OCI-LY3 (cell line): ENCODE measurements at regions not wholly inside any gene's neighbourhood (a gene's known extent, or its start where the extent isn't known, plus 50 kb on each side); places are given as distances from the start of the nearest gene placed in this dataset.

Experiments
- H2AFZ ChIP-seq: fragments of 200-600, 300-600 bp; shearing (Covaris generic); 2 replicates; pipeline ENCODE4 v1.6.0; 2014; ENCODE audit warnings: antibody characterized with exemption, low read depth, low read length
- H3K27ac ChIP-seq: fragments of 200-600, 300-600 bp; sonication (generic); 2 replicates; pipeline ENCODE4 v1.5.1; 2014; ENCODE audit warnings: mild to moderate bottlenecking, low read length, moderate library complexity, mixed read lengths
- H3K27me3 ChIP-seq: fragments of 200-600, 300-600 bp; sonication (generic); 2 replicates; pipeline ENCODE4 v1.6.1; 2014; ENCODE audit warnings: low read depth, low read length, mixed read lengths
- H3K36me3 ChIP-seq: fragments of 200-600, 300-600 bp; sonication (generic); replicated peaks from 2 replicates; pipeline ENCODE3; 2014; ENCODE audit warnings: low read depth, low read length, mixed read lengths
- H3K4me1 ChIP-seq: fragments of 300-600, 200-600 bp; sonication (generic); 2 replicates; pipeline ENCODE4 v1.6.1; 2014; ENCODE audit warnings: low read length, mixed read lengths
- H3K4me2 ChIP-seq: fragments of 200-600, 300-600 bp; sonication (generic); 2 replicates; pipeline ENCODE4 v1.6.1; 2014; ENCODE audit warnings: low read length, mixed read lengths
- H3K4me3 ChIP-seq: fragments of 300-600, 200-600 bp; sonication (generic); 2 replicates; pipeline ENCODE4 v1.5.1; 2014; ENCODE audit warnings: antibody characterized with exemption, mild to moderate bottlenecking, low read length, moderate library complexity
- H3K79me2 ChIP-seq: fragments of 300-600, 200-600 bp; shearing (Covaris generic); 2 replicates; pipeline ENCODE4 v1.6.1; 2014; ENCODE audit warnings: mild to moderate bottlenecking, low read length, mixed read lengths
- H3K9ac ChIP-seq: fragments of 300-600, 200-600 bp; shearing (Covaris generic); 2 replicates; pipeline ENCODE4 v1.6.0; 2014; ENCODE audit warnings: mild to moderate bottlenecking, low read length, moderate library complexity
- H3K9me3 ChIP-seq: fragments of 200-600, 300-600 bp; shearing (Covaris generic); 2 replicates; pipeline ENCODE4 v1.6.1; 2014; ENCODE audit warnings: low read length, mixed read lengths; ENCODE audit not compliant: insufficient read depth
- H4K20me1 ChIP-seq: fragments of 200-600, 300-600 bp; sonication (generic); 2 replicates; pipeline ENCODE4 v1.6.1; 2016; ENCODE audit warnings: low read length, mixed read lengths; ENCODE audit not compliant: insufficient read depth
- CTCF ChIP-seq: fragments of 200-600, 300-600 bp; sonication (generic); IDR thresholded peaks from 2 replicates; pipeline ENCODE4 v1.5.1; 2014; ENCODE audit warnings: antibody characterized with exemption, low read length, low read depth
- EZH2phosphoT487 ChIP-seq: fragments of 200-600 bp; shearing (Covaris generic); IDR thresholded peaks from 2 replicates; pipeline ENCODE4 v1.6.1; 2018; ENCODE audit warnings: antibody characterized with exemption, mixed run types, low read depth

GRCh38 chr20:59435518-59435917 lies 135.1 kb downstream of the EDN3 start:
- Histone ChIP-seq H3K4me2 (no peak overlapping the region), H4K20me1 (no peaks in the 10 kb centered on the region), H3K9me3 (no peaks in the 10 kb centered on the region), H3K36me3 (no peaks in the 10 kb centered on the region), H3K27ac (no peak overlapping the region), H3K79me2 (no peaks in the 10 kb centered on the region), H3K4me3 (no peak overlapping the region), H3K4me1 (no peaks in the 10 kb centered on the region), H2AFZ (no peak overlapping the region), H3K27me3 (peaks cover 57% of the 10 kb centered on the region), H3K9ac (no peak overlapping the region)
- TF ChIP-seq CTCF (no peak), EZH2phosphoT487 (no peak)

GRCh38 chr20:59437601-59438031 lies 137.2 kb downstream of the EDN3 start:
- Histone ChIP-seq H3K79me2 (no peaks in the 10 kb centered on the region), H4K20me1 (no peaks in the 10 kb centered on the region), H3K27me3 (peaks cover 48% of the 10 kb centered on the region), H3K4me3 (no peak overlapping the region), H3K9ac (no peak overlapping the region), H3K9me3 (no peaks in the 10 kb centered on the region), H3K4me2 (no peak overlapping the region), H2AFZ (no peak overlapping the region), H3K27ac (no peak overlapping the region), H3K36me3 (no peaks in the 10 kb centered on the region), H3K4me1 (no peaks in the 10 kb centered on the region)
- TF ChIP-seq CTCF: no peak
- TF ChIP-seq EZH2phosphoT487: no peak

- H3K36me3 ChIP-seq: no peaks in the 10 kb centered on the region
- no peaks in the 10 kb centered on the region for H3K79me2 ChIP-seq
- H3K9ac ChIP-seq: no peak overlapping the region
- H4K20me1 ChIP-seq: no peaks in the 10 kb centered on the region
- no peak overlapping the region for H3K4me3 ChIP-seq
- H3K27ac ChIP-seq: no peak overlapping the region
- H3K4me2 ChIP-seq: no peak overlapping the region
- H3K27me3 ChIP-seq: peaks cover 49% of the 10 kb centered on the region
- no peak for TF ChIP-seq EZH2phosphoT487
- no peak for TF ChIP-seq CTCF
- no peaks in the 10 kb centered on the region for H3K4me1 ChIP-seq
- H3K9me3 ChIP-seq: no peaks in the 10 kb centered on the region
- H2AFZ ChIP-seq: no peak overlapping the region
These were observed 137.8 kb downstream of the EDN3 start for GRCh38 chr20:59438201-59438600.

- TF ChIP-seq EZH2phosphoT487 (no peak), CTCF (peak; percentile 44)
- Histone ChIP-seq H3K4me3 (no peak overlapping the region), H3K4me2 (no peak overlapping the region), H3K36me3 (no peaks in the 10 kb centered on the region), H3K4me1 (no peaks in the 10 kb centered on the region), H3K9ac (no peak overlapping the region), H3K27ac (no peak overlapping the region), H3K79me2 (no peaks in the 10 kb centered on the region), H3K27me3 (peaks cover 55% of the 10 kb centered on the region), H4K20me1 (no peaks in the 10 kb centered on the region), H3K9me3 (no peaks in the 10 kb centered on the region), H2AFZ (no peak overlapping the region)
These were observed 138.8 kb downstream of the EDN3 start for GRCh38 chr20:59439243-59439642.
